ENCODE measurements at regions not wholly inside any gene's neighbourhood (a gene's known extent, or its start where the extent isn't known, plus 50 kb on each side); places are given as distances from the start of the nearest gene placed in this dataset.
"Not testable (repeated sequence)": the region's sequence is repeated elsewhere in the genome, so short reads cannot be mapped to it uniquely, and the experiment has no call there.

- DNase-seq (ENCODE audit: low read depth in 2 of 2) = no peak
Measured at GRCh38 chr3:145383416-145383815, 777.6 kb downstream of the PLOD2 start.

- DNase-seq (ENCODE audit: low read depth in 2 of 2) = no peak
Measured at GRCh38 chr3:145384307-145384706, 776.7 kb downstream of the PLOD2 start.

GRCh38 chr3:145387211-145387610 is 773.8 kb downstream of the PLOD2 start:
- no peak for DNase-seq (ENCODE audit: low read depth in 2 of 2)

DNA sequence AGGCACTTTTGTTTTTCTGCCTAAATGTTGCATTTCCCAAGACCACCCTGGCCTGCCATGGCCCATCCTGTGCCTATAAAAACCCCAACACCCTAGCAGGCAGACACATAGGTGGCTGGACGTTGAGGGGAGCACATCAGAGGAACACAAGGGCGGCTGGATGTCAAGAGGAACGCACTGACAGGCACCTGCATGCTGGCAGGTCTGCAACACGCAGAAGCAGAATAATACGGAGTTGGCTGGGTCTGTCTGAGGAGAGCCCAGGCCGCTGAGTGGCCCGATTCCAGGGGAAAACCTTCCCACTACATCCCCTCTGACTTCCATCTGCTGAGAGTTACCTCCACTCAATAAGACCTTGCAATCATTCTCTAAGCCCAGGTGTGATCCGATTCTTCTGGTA is 765.6 kb downstream of the PLOD2 start:
- DNase-seq (ENCODE audit: low read depth in 2 of 2) = no peak

DNA sequence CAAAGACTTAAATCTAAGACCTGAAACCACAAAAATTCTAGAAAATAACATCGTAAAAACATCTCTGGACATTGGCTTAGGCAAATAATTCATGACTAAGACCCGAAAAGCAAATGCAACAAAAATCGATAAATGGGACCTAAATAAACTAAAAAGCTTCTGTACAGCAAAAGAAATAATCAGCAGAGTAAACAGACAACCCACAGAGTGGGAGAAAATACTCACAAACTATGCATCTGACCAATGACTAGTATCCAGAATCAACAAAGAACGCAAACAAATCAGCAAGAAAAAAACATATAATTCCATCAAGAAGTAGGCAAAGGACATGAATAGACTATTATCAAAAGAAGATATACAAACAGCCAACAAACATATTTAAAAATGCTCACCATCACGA is 749.4 kb downstream of the PLOD2 start:
- DNase-seq (ENCODE audit: low read depth in 2 of 2) = no peak

- no peak for DNase-seq (ENCODE audit: low read depth in 2 of 2)
Measured at GRCh38 chr3:145417678-145418077, 743.3 kb downstream of the PLOD2 start.

DNA sequence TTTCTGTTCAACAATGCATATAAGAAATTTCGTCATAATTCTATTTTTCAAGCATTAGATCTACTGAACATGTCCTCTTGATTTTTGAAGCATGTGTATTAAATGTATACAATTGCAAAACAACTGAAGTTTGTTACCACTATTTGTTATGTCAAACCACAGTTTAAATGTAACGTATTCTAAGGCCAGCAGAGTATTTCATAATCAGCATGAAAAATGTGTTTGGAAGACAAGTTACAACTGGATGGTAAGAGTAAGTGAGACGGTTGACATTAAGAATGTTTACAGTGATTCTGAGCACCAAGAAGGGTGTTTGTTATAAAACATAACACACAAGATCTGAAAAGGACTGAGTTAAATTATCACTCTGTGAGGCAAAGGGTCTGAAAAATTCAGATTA is 738.4 kb downstream of the PLOD2 start:
- DNase-seq (ENCODE audit: low read depth in 2 of 2) = no peak

- DNase-seq (ENCODE audit: low read depth in 2 of 2) = no peak
Measured at GRCh38 chr3:145427355-145427754, 733.6 kb downstream of the PLOD2 start.

DNA sequence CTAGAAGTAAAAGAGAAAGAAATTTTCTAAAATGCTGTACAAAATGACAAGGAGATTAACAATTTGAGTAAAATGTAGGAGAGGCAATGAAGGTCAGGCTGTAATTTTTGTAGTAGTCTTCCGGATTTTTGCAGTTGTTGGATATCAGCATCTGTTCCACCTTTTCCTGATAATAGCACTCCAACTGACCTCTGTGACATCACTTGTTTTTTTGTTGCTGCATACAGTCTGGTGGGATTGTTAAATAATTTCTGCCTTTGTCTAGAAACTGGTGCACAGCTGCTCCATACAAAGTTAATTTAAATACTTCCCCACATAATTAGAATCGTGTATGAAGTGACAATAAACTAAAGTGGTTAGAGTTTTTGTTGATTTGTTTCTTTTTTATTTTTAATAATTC is 731.4 kb downstream of the PLOD2 start:
- DNase-seq (ENCODE audit: low read depth in 2 of 2) = no peak

- DNase-seq (ENCODE audit: low read depth in 2 of 2) = no peak
Measured at GRCh38 chr3:145448436-145448835, 712.5 kb downstream of the PLOD2 start.

DNA sequence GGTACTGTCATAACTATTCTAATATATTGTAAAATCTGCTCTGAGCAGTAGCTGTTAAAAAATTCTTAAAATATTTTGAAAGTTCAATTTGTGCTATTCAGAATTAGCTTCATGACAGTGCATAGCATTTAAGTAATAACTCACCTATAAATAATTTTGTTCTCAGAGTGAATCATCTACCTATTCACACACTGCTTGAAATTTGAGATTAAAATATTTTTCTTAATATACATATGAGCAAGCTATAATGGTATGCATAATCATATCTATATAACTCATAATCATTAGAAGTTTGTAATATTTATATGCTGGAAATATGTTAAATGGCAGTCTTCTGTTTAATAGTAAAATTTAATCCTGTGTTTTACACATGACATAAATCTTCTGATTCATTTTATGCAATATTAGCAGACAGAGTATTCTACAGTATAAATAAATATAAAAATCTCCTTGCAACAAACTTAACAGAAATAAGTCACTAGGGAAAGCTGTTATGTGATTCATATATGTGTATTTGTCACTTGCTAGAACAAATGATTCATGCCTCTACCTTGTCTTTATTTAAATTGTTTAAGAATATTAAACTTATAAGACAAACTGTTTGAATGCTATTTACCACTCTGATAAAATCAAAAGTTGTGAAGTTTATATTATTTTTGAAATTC is 710.8 kb downstream of the PLOD2 start:
- no peak for DNase-seq (ENCODE audit: low read depth in 2 of 2)

GRCh38 chr3:145457825-145458552 is 703.0 kb downstream of the PLOD2 start:
- no peak for DNase-seq (ENCODE audit: low read depth in 2 of 2)

DNA sequence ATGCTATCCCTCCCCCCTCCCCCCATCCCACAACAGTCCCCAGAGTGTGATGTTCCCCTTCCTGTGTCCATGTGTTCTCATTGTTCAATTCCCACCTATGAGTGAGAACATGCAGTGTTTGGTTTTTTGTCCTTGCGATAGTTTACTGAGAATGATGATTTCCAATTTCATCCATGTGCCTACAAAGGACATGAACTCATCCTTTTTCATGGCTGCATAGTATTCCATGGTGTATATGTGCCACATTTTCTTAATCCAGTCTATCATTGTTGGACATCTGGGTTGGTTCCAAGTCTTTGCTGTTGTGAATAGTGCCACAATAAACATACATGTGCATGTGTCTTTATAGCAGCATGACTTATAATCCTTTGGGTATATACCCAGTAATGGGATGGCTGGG is 701.3 kb downstream of the PLOD2 start:
- DNase-seq (ENCODE audit: low read depth in 2 of 2) = not testable (repeated sequence)

DNA sequence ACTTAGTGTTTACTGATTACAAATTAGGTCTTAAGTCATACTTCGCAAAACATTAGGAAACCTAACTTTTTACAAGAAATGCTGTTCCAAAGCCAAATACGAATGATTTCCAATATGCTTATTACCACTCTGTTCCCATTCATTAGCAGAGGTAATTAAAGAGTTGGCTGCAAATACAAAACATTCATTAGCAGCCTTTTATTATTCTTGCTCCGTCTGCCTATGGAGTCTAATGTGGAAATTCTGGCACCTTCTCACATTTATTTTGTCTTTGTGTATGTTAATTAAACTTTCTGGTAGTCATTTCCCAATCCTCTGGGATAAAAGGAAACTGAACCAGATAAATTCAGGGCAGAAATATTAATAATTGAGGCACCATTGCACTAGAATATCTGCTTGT is 689.0 kb downstream of the PLOD2 start:
- no peak for DNase-seq (ENCODE audit: low read depth in 2 of 2)

DNA sequence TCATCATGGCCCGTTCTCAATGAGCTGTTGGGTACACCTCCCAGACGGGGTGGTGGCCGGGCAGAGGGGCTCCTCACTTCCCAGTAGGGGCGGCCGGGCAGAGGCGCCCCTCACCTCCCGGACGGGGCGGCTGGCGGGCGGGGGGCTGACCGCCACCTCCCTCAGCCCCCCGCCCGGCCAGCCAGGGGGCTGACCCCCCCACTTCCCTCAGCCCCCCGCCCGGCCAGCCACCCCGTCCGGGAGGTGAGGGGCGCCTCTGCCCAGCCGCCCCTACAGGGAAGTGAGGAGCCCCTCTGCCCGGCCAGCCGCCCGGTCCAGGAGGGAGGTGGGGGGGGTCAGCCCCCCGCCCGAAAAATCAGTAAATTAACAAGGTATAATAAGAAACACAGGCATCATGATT is 678.2 kb downstream of the PLOD2 start:
- DNase-seq (ENCODE audit: low read depth in 2 of 2) = not testable (repeated sequence)

DNA sequence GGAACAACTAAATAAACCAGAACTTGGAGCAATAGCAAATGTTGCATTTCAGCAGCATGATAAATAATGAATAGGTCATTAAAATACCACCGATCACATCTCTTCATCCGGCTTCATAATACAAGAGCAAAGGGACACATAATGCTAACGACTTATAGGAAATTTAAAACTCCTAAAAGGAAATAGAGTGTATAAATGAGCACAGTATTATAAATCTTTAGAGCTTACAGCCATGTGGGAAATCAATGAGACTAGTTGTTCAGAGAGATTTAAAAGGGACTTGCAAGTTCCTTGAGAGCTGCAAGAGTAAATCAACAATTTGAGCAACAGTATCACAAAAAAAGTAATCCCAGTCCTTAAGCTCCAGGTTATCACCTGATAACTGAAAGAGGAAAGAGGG is 677.0 kb downstream of the PLOD2 start:
- DNase-seq (ENCODE audit: low read depth in 2 of 2) = no peak

DNA sequence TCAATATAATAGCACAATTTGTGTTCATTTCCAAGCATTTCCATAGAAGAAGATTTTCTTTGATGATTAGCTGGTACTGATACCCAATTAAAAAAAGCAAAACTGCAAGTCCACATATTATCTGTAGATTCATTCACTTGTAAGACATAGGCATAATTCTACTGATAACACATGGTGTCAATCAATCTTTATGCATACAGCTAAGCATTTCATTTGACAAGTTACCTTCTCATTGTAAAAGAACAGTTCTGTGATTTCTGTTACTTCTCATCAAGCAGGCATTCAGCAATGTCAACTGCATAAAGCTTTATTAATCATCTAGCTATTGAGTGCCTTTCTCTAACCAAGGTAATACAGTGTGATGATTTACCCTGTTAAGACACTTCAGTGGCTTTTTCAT is 672.0 kb downstream of the PLOD2 start:
- DNase-seq (ENCODE audit: low read depth in 2 of 2) = no peak

GRCh38 chr3:145490088-145491048 is 670.6 kb downstream of the PLOD2 start:
- no peak for DNase-seq (ENCODE audit: low read depth in 2 of 2)

- DNase-seq (ENCODE audit: low read depth in 2 of 2) = no peak
Measured at GRCh38 chr3:145492456-145492855, 668.5 kb downstream of the PLOD2 start.

- not testable (repeated sequence) for DNase-seq (ENCODE audit: low read depth in 2 of 2)
Measured at GRCh38 chr3:145517416-145517815, 643.6 kb downstream of the PLOD2 start.

- DNase-seq (ENCODE audit: low read depth in 2 of 2) = no peak
Measured at GRCh38 chr3:145518639-145519038, 642.3 kb downstream of the PLOD2 start.

GRCh38 chr3:145519398-145520047 is 641.5 kb downstream of the PLOD2 start:
- no peak for DNase-seq (ENCODE audit: low read depth in 2 of 2)

All from dermis microvascular lymphatic vessel endothelial cell (primary cell).